GM18520 (cell line): ENCODE measurements at regions not wholly inside any gene's neighbourhood (a gene's known extent, or its start where the extent isn't known, plus 50 kb on each side); places are given as distances from the start of the nearest gene placed in this dataset.

Experiments used
- ATAC-seq: cut with Tn5 transposase; IDR thresholded peaks from one replicate; pipeline ENCODE4 v1.9.1; 2021; ENCODE audit not compliant: unreplicated experiment

GRCh38 chr1:38433084-38433722 lies 386.6 kb upstream of the POU3F1 start:
- ATAC-seq: no peak

GRCh38 chr1:38431535-38432376 lies 385.2 kb upstream of the POU3F1 start:
- no peak for ATAC-seq

GRCh38 chr1:38430949-38431348 lies 384.4 kb upstream of the POU3F1 start:
- no peak for ATAC-seq

GRCh38 chr1:38424677-38425076 lies 378.1 kb upstream of the POU3F1 start:
- ATAC-seq: no peak

GRCh38 chr1:38420666-38421065 lies 374.1 kb upstream of the POU3F1 start:
- ATAC-seq: no peak

GRCh38 chr1:38418195-38419030 lies 371.8 kb upstream of the POU3F1 start:
- ATAC-seq: no peak

GRCh38 chr1:38403667-38404066 lies 357.1 kb upstream of the POU3F1 start:
- no peak for ATAC-seq

GRCh38 chr1:38402230-38402815 lies 355.7 kb upstream of the POU3F1 start:
- ATAC-seq: no peak

- ATAC-seq: no peak
Measured at GRCh38 chr1:38396606-38397005, 350.0 kb upstream of the POU3F1 start.

GRCh38 chr1:38394303-38394702 lies 347.7 kb upstream of the POU3F1 start:
- no peak for ATAC-seq

GRCh38 chr1:38392861-38393260 lies 346.3 kb upstream of the POU3F1 start:
- no peak for ATAC-seq

GRCh38 chr1:38381256-38381655 lies 334.7 kb upstream of the POU3F1 start:
- no peak for ATAC-seq

- no peak for ATAC-seq
Measured at GRCh38 chr1:38376577-38376976, 330.0 kb upstream of the POU3F1 start.

GRCh38 chr1:38375035-38375434 lies 328.4 kb upstream of the POU3F1 start:
- ATAC-seq: no peak

- no peak for ATAC-seq
Measured at GRCh38 chr1:38371505-38371844, 324.9 kb upstream of the POU3F1 start.

GRCh38 chr1:38370716-38371504 lies 324.3 kb upstream of the POU3F1 start:
- no peak for ATAC-seq

GRCh38 chr1:38365242-38365641 lies 318.6 kb upstream of the POU3F1 start:
- no peak for ATAC-seq

GRCh38 chr1:38361566-38361965 lies 315.0 kb upstream of the POU3F1 start:
- ATAC-seq: no peak

GRCh38 chr1:38360807-38361206 lies 314.2 kb upstream of the POU3F1 start:
- ATAC-seq: no peak

GRCh38 chr1:38353956-38354355 lies 307.4 kb upstream of the POU3F1 start:
- ATAC-seq: no peak

GRCh38 chr1:38352869-38353268 lies 306.3 kb upstream of the POU3F1 start:
- ATAC-seq: no peak
